SK-N-SH (cell line): ENCODE measurements at regions not wholly inside any gene's neighbourhood (a gene's known extent, or its start where the extent isn't known, plus 50 kb on each side); places are given as distances from the start of the nearest gene placed in this dataset.

Experiments used
- EZH2phosphoT487 ChIP-seq: fragments of 200-600 bp; sonication (generic); IDR thresholded peaks from 2 replicates; pipeline ENCODE4 v1.6.1; 2017; ENCODE audit warnings: low read depth, mixed run types, mild to moderate bottlenecking, antibody characterized with exemption, moderate library complexity, borderline replicate concordance
- FOSL2 ChIP-seq: IDR thresholded peaks from 2 replicates; pipeline ENCODE4 v1.4.0; 2012; ENCODE audit warnings: low read depth, mild to moderate bottlenecking, moderate library complexity, borderline replicate concordance
- FOXM1 ChIP-seq: IDR thresholded peaks from 2 replicates; pipeline ENCODE4 v1.4.0; 2012; ENCODE audit warnings: low read depth, mild to moderate bottlenecking
- JUND ChIP-seq: IDR thresholded peaks from 2 replicates; pipeline ENCODE4 v1.4.0; 2012
- MXI1 ChIP-seq: IDR thresholded peaks from 2 replicates; pipeline ENCODE4 v1.6.1; 2012; ENCODE audit warnings: mild to moderate bottlenecking, low read depth, low read length, improper control_type of control experiment
- POLR2AphosphoS5 ChIP-seq: IDR thresholded peaks from 2 replicates; pipeline ENCODE4 v1.6.1; 2012; ENCODE audit warnings: low read depth, low read length
- RFX5 ChIP-seq: IDR thresholded peaks from 2 replicates; pipeline ENCODE4 v1.6.1; 2012; ENCODE audit warnings: mild to moderate bottlenecking, improper control_type of control experiment, low read length
- TF ChIP-seq, protein P1 (sequence below): fragments of 150-350 bp; IDR thresholded peaks from 2 replicates; pipeline ENCODE4 v1.6.1; 2017; ENCODE audit warnings: antibody characterized with exemption, low read length, low read depth, borderline replicate concordance
- TF ChIP-seq, protein P2 (sequence below): fragments of 200-600 bp; sonication (generic); IDR thresholded peaks from 2 replicates; pipeline ENCODE4 v1.6.1; 2017; ENCODE audit warnings: antibody characterized with exemption, mild to moderate bottlenecking, moderate library complexity

DNA sequence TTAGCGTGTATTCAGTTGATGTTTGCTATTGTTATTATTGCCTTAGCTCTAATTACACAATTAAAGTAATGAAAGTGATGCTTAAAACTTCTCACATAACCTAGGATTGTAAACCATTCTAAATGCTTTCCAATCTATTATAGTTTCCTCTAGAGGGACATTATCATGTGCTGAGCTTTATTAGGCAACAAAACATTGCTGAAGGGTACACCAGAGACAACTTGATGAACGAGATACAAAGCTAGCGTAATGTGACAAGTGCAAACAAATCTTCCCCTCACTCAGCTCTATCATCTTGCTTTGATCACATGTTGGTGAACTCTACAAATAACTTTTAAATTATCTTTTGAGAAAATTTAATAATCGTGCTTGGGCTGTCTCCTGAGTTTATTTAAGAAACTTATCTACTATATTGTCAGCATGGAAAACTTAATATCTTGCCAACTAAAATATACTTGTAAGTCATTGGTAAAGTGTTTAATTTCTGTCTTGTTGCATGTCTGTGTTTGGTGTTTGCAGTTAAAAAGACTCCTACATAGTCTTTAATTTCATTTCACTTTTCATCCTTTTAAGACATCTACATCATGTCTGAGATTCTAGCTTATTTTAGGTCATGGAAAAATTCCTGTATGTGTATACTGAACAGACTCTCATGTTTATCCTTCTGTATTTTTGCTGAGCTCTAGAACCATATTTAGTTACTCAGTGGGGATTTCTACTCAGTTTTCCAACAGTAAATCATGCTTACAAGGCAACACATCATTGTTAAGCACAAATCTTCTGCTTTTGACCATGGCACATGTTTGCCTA is 104.2 kb upstream of the ADAMTS5 start:
- TF ChIP-seq JUND (no peak), FOSL2 (no peak), MXI1 (no peak), FOXM1 (no peak), POLR2AphosphoS5 (no peak), RFX5 (no peak), EZH2phosphoT487 (no peak)
- TF ChIP-seq, protein P1, sequence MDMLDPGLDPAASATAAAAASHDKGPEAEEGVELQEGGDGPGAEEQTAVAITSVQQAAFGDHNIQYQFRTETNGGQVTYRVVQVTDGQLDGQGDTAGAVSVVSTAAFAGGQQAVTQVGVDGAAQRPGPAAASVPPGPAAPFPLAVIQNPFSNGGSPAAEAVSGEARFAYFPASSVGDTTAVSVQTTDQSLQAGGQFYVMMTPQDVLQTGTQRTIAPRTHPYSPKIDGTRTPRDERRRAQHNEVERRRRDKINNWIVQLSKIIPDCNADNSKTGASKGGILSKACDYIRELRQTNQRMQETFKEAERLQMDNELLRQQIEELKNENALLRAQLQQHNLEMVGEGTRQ = no peak
- TF ChIP-seq, protein P2, sequence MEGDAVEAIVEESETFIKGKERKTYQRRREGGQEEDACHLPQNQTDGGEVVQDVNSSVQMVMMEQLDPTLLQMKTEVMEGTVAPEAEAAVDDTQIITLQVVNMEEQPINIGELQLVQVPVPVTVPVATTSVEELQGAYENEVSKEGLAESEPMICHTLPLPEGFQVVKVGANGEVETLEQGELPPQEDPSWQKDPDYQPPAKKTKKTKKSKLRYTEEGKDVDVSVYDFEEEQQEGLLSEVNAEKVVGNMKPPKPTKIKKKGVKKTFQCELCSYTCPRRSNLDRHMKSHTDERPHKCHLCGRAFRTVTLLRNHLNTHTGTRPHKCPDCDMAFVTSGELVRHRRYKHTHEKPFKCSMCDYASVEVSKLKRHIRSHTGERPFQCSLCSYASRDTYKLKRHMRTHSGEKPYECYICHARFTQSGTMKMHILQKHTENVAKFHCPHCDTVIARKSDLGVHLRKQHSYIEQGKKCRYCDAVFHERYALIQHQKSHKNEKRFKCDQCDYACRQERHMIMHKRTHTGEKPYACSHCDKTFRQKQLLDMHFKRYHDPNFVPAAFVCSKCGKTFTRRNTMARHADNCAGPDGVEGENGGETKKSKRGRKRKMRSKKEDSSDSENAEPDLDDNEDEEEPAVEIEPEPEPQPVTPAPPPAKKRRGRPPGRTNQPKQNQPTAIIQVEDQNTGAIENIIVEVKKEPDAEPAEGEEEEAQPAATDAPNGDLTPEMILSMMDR = no peak
